ENCODE measurements at regions not wholly inside any gene's neighbourhood (a gene's known extent, or its start where the extent isn't known, plus 50 kb on each side); places are given as distances from the start of the nearest gene placed in this dataset.

DNA sequence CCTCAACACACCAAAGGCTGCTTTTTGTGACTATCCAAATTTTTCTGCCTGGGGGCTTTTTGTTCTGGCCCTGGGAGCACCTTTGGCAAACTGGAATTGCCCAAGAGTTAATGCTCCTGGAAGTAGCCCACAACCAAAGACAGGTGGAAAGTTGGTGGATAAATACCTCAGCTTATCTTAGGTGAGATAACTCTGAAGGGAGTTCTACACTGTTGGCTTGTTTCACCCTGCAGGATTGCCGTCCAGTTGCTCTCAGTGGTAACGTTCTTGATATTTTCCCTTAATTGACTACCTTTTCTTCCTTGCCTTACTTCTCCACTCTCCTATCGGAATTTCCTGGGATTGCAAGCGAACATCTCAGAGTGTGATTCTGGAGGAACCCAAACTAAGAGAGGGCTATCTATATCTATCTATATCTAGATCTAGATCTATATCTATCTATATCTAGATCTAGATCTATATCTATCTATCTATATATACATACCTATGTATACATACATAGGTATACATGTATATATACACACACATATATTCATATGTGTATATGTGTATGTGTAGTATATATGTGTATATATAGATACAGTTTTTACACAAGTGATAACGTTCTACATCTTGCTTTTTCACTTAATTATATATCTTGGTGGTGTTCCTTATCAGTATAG is 82.6 kb upstream of the DHX15 start:
- Histone ChIP-seq H3K4me1 (no peaks in the 10 kb centered on the region), H3K4me3 (no peak overlapping the region), H3K27ac (no peak overlapping the region), H3K9me3 (no peaks in the 10 kb centered on the region), H3K27me3 (no peaks in the 10 kb centered on the region), H3K36me3 (no peaks in the 10 kb centered on the region)
- intact Hi-C loops (cut with DNase I; ENCODE audit: low total_unique reads) = no loop called here
- no peak for DNase-seq
- TF ChIP-seq, protein P1, sequence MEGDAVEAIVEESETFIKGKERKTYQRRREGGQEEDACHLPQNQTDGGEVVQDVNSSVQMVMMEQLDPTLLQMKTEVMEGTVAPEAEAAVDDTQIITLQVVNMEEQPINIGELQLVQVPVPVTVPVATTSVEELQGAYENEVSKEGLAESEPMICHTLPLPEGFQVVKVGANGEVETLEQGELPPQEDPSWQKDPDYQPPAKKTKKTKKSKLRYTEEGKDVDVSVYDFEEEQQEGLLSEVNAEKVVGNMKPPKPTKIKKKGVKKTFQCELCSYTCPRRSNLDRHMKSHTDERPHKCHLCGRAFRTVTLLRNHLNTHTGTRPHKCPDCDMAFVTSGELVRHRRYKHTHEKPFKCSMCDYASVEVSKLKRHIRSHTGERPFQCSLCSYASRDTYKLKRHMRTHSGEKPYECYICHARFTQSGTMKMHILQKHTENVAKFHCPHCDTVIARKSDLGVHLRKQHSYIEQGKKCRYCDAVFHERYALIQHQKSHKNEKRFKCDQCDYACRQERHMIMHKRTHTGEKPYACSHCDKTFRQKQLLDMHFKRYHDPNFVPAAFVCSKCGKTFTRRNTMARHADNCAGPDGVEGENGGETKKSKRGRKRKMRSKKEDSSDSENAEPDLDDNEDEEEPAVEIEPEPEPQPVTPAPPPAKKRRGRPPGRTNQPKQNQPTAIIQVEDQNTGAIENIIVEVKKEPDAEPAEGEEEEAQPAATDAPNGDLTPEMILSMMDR (IDR thresholded peaks at IDR 0.05) = no peak

DNA sequence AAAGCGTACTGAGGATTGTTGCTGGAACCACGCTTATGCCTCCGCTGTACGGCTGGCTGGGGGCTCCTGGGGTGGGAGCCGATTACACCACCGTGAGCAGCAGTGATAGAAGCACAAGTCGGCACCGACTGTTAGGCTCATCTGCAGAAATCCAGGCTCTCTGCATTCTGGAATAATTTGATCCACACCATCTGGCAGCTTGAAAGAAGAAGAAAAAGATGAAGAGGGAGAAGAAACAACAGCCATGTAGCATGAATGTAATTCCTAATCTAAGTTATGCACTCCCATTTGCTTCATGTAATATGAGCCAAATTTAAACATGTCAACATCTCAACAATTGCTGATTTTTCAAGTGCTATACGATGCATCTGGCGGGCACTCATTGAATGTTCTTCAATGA is 84.6 kb upstream of the DHX15 start:
- TF ChIP-seq, protein P1 (IDR thresholded peaks at IDR 0.05) = no peak
- intact Hi-C loops (cut with DNase I; ENCODE audit: low total_unique reads) = no loop called here
- H3K4me3 ChIP-seq = no peak overlapping the region
- H3K9me3 ChIP-seq = no peaks in the 10 kb centered on the region
- no peaks in the 10 kb centered on the region for H3K36me3 ChIP-seq
- no peaks in the 10 kb centered on the region for H3K27me3 ChIP-seq
- DNase-seq = no peak
- H3K27ac ChIP-seq = no peak overlapping the region
- no peaks in the 10 kb centered on the region for H3K4me1 ChIP-seq

DNA sequence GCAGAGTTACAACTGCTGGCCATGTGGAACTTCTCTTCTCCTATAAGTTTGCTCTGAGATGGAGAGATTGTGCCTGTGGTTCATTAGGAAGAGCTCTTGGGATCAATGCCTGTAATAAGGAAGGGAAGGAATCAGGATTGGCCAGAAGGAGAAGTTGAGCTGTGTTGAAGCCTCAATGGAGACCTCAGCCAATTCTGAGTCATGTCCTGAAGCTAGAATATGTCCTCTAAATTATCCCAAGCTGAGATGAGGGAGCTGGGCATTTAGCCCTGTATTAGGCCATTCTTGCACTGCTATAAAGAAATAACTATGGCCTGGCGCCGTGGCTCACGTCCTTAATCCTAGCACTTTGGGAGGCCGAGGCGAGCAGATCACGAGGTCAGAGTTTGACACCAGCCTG is 85.4 kb upstream of the DHX15 start:
- TF ChIP-seq, protein P1 (IDR thresholded peaks at IDR 0.05) = no peak
- DNase-seq = no peak
- intact Hi-C loops (cut with DNase I; ENCODE audit: low total_unique reads) = no loop called here
- H3K4me3 ChIP-seq = no peak overlapping the region
- H3K27me3 ChIP-seq = no peaks in the 10 kb centered on the region
- no peaks in the 10 kb centered on the region for H3K4me1 ChIP-seq
- H3K27ac ChIP-seq = no peak overlapping the region
- no peaks in the 10 kb centered on the region for H3K36me3 ChIP-seq
- H3K9me3 ChIP-seq = no peaks in the 10 kb centered on the region

DNA sequence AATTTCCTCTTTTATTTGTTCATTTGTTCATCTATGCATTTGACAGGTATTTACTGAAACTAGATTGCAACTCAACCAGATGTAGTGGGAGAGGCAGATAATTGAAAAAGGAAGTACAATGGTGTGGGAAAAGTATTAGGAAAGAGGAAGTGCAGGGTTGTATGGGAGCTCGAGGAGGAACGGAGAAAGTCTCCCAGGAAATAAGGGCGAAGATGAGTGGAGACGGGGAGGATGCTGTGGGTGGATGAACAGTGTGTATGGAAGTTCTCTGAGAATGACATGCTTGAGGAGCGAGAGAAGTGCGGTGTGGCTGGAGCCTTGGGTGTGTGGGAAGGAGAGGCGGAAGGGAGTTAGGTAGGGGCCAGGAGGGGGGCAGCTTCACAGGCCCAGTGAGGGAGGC is 87.5 kb upstream of the DHX15 start:
- Histone ChIP-seq H3K36me3 (no peaks in the 10 kb centered on the region), H3K4me3 (no peak overlapping the region), H3K9me3 (no peaks in the 10 kb centered on the region), H3K4me1 (no peaks in the 10 kb centered on the region), H3K27me3 (no peaks in the 10 kb centered on the region), H3K27ac (no peak overlapping the region)
- intact Hi-C loops (cut with DNase I; ENCODE audit: low total_unique reads) = no loop called here
- no peak for DNase-seq
- TF ChIP-seq, protein P1 (IDR thresholded peaks at IDR 0.05) = no peak

DNA sequence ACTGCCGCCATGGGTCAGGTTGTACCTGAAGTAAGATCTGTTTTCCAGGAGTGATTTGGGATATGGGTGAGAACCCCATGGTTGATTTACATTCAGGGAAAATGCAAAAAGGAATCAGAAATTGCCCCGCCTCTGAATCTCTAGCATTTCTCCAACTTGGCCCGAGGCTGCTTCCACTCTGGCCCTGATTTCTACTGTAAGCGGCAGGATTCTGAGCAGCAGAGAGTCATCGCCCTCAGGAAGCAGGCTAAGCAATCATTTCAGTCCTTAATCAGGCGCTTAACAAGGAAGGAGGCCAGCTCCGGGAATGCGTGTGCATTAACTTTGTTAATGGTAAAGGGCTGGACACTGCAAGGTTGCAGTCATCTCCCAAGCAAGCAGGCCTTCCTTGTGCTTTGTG is 88.5 kb upstream of the DHX15 start:
- no peaks in the 10 kb centered on the region for H3K36me3 ChIP-seq
- H3K27me3 ChIP-seq = no peaks in the 10 kb centered on the region
- TF ChIP-seq, protein P1 (IDR thresholded peaks at IDR 0.05) = no peak
- no peaks in the 10 kb centered on the region for H3K4me1 ChIP-seq
- DNase-seq = no peak
- H3K27ac ChIP-seq = no peak overlapping the region
- intact Hi-C loops (cut with DNase I; ENCODE audit: low total_unique reads) = no loop called here
- H3K9me3 ChIP-seq = no peaks in the 10 kb centered on the region
- no peak overlapping the region for H3K4me3 ChIP-seq

DNA sequence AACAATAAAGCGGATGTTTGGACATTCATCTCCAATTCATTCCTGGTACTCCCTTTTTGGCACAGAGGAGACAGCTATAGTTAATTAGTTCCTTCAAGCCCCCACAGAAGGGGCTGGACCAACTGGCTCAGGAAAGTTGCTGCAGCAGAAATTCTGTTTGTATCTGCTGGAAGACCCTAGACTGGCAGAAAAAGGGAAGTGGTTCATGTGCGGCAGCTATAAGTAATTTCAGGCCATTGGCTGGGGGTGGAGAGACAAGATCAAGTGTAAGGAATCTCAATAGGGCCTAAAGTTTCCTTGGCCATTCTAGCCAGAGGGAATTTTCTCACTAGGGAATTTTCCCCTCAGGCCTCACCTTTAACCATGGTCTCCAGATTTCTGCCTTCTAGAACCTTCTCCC is 89.9 kb upstream of the DHX15 start:
- Histone ChIP-seq H3K27me3 (no peaks in the 10 kb centered on the region), H3K4me3 (no peak overlapping the region), H3K9me3 (no peaks in the 10 kb centered on the region), H3K27ac (no peak overlapping the region), H3K4me1 (no peaks in the 10 kb centered on the region), H3K36me3 (no peaks in the 10 kb centered on the region)
- intact Hi-C loops (cut with DNase I; ENCODE audit: low total_unique reads) = no loop called here
- DNase-seq = no peak
- TF ChIP-seq, protein P1 (IDR thresholded peaks at IDR 0.05) = no peak

Measured in tibial artery (tissue), 4 donors.